Right lobe of liver (tissue), 6 donors: ENCODE measurements at regions not wholly inside any gene's neighbourhood (a gene's known extent, or its start where the extent isn't known, plus 50 kb on each side); places are given as distances from the start of the nearest gene placed in this dataset.

ENCODE experiments used
- ATAC-seq, 4 donors: fragments of 200-7000 bp; cut with Tn5 transposase; one replicate each; pipeline ENCODE4 v1.9.1; 2020; ENCODE audit warnings: mild to moderate bottlenecking in 4 of 4, moderate library complexity in 4 of 4
- DNase-seq, 3 donors: peaks; one replicate each; pipeline ENCODE4 v3.0.0-alpha.2; 2020
- H3K27ac ChIP-seq, 3 donors: fragments of 200-600 bp; one replicate each; pipeline ENCODE4 v1.8.0; 2022
- H3K27me3 ChIP-seq, 2 donors: fragments of 200-600 bp; one replicate each; pipeline ENCODE4 v1.8.0; 2022
- H3K36me3 ChIP-seq, 4 donors: fragments of 200-600 bp; sonication (generic) in 1 of 4; one replicate each; pipeline versions ENCODE4 v1.5.1 to v1.8.0; 2017 to 2022; ENCODE audit warnings: control low read depth in 1 of 4
- H3K4me1 ChIP-seq, 4 donors: fragments of 200-600 bp; sonication (generic) in 1 of 4; one replicate each; pipeline versions ENCODE4 v1.5.1 to v1.8.0; 2017 to 2022; ENCODE audit warnings: control low read depth in 1 of 4
- H3K4me3 ChIP-seq, 3 donors: fragments of 200-600 bp; one replicate each; pipeline ENCODE4 v1.8.0; 2022
- H3K9me3 ChIP-seq, 4 donors: fragments of 200-600 bp; sonication (generic) in 1 of 4; one replicate each; pipeline versions ENCODE4 v1.5.1 to v1.8.0; 2017 to 2022; ENCODE audit warnings: control low read depth in 1 of 4
- CTCF ChIP-seq, 4 donors: fragments of 200-600 bp in 3 of 4; fragments of 450-650 bp in 1 of 4; IDR thresholded peaks; one replicate each; pipeline versions ENCODE4 v1.5.1 to v1.8.0; 2016 to 2022; ENCODE audit warnings: antibody characterized with exemption in 4 of 4, mild to moderate bottlenecking in 2 of 4
- POLR2A ChIP-seq: fragments of 450-650 bp; IDR thresholded peaks from one replicate; pipeline ENCODE4 v1.6.1; 2017; ENCODE audit warnings: antibody characterized with exemption, mild to moderate bottlenecking
- WGBS: methylation state at CpG from one replicate; pipeline ENCODE4 v1.1.6; 2018; ENCODE audit warnings: low coverage, low lambda C conversion rate; ENCODE audit not compliant: insufficient coverage; ENCODE audit errors: missing lambda C conversion rate; 5-methylcytosine and 5-hydroxymethylcytosine counted together
- intact Hi-C, 2 donors: fragments of 100-400 bp; cut with DNase I; formaldehyde crosslinking; loops; one replicate each; pipeline versions ENCODE4 v1.11.2 to v1.14.1; 2022
- donor health status: DM: no; HTN: yes; CAD: no.
- donor health status: DM: no; HTN: no; CAD: no.
- donor health status: DM: no; HTN: no; CAD: no.
- donor health status: DM: no; HTN: yes; CAD: no.
- donor health status: DM: no; HTN: yes; CAD: no.

GRCh38 chrX:115363897-115364296, 74.4 kb downstream of the LUZP4 start:
- Histone ChIP-seq H3K36me3 (no peaks in the 10 kb centered on the region), H3K4me1 (no peaks in the 10 kb centered on the region), H3K27me3 (peaks cover 0 to 4% of the 10 kb centered on the region in 2 donors), H3K27ac (no peak overlapping the region), H3K4me3 (no peak overlapping the region), H3K9me3 (no peaks in the 10 kb centered on the region)
- no peak for TF ChIP-seq POLR2A
- no peak for TF ChIP-seq CTCF (IDR thresholded peaks at IDR 0.05)
- no peak for DNase-seq
- no peak for ATAC-seq
- WGBS, result 39% methylated on average over 2 of the region's 2 CpGs
- intact Hi-C loops, result no loop called here

DNA sequence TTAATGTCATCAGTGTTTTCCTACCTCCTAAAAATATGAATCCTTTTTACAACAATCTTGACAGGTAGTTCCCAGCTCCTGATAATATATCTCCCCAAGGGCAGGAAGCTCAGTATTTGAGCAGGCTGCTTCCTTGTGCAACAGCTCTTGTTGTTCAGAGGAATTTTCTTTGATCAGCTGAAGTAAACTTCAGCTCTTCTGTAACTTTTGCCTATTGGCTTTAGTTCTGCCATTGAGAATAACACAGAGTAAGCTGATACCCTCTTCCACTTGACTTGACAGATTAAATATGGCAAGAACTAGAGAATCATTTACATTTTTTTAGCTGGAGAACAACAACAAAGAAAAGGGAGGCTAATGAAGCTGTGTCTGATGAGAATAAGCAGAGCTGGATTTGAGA, 75.2 kb downstream of the LUZP4 start:
- no peak for DNase-seq
- intact Hi-C loops, result no loop called here
- no peak for TF ChIP-seq CTCF (IDR thresholded peaks at IDR 0.05)
- TF ChIP-seq POLR2A, result no peak

GRCh38 chrX:115366535-115366934, 77.0 kb downstream of the LUZP4 start:
- intact Hi-C loops, result no loop called here
- DNase-seq, result no peak
- Histone ChIP-seq H3K9me3 (no peaks in the 10 kb centered on the region), H3K27me3 (no peaks in the 10 kb centered on the region), H3K36me3 (no peaks in the 10 kb centered on the region), H3K4me1 (no peaks in the 10 kb centered on the region), H3K4me3 (no peak overlapping the region), H3K27ac (no peak overlapping the region)
- TF ChIP-seq CTCF (IDR thresholded peaks at IDR 0.05) (no peak), POLR2A (no peak)
- ATAC-seq, result no peak
- WGBS, result 0% methylated on average over 1 of the region's 1 CpG

More for the DNA sequence above, 75.2 kb downstream of the LUZP4 start:
- Histone ChIP-seq H3K4me1 (no peaks in the 10 kb centered on the region), H3K27ac (no peak overlapping the region), H3K4me3 (no peak overlapping the region), H3K36me3 (no peaks in the 10 kb centered on the region), H3K9me3 (no peaks in the 10 kb centered on the region), H3K27me3 (peaks cover 0 to under 1% of the 10 kb centered on the region in 2 donors)
- no peak for ATAC-seq

DNA sequence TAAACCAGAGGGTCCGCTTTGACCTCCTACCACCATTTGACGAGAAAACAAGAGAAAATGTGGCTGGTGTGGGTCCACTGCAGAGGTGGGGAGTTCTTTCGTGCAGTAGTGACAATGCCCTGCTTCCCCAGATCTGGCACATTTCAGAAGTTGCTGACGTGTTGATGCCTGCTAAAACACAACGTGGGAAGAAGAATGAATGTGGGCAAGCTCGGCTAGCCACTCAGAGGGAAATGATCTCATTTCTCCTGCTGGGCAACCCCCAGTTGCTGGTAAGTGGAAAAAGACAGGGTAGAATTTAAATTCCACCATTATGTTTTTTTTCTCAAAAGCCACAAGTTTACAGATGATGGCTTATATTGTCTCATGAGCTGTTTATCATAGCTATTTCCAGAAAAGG, 77.9 kb downstream of the LUZP4 start:
- 50% methylated on average over 4 of the region's 6 CpGs for WGBS
- DNase-seq (no peak), ATAC-seq (no peak)
- no peak overlapping the region for H3K27ac ChIP-seq
- H3K27me3 ChIP-seq, result no peaks in the 10 kb centered on the region
- H3K36me3 ChIP-seq, result no peaks in the 10 kb centered on the region
- no peaks in the 10 kb centered on the region for H3K4me1 ChIP-seq
- intact Hi-C loops, result no loop called here
- TF ChIP-seq POLR2A (no peak), CTCF (IDR thresholded peaks at IDR 0.05) (no peak)
- H3K4me3 ChIP-seq, result no peak overlapping the region
- no peaks in the 10 kb centered on the region for H3K9me3 ChIP-seq

GRCh38 chrX:115367951-115368350, 78.4 kb downstream of the LUZP4 start:
- no peaks in the 10 kb centered on the region for H3K36me3 ChIP-seq
- no peaks in the 10 kb centered on the region for H3K27me3 ChIP-seq
- WGBS, result 48% methylated on average over 2 of the region's 2 CpGs
- H3K4me3 ChIP-seq, result no peak overlapping the region
- H3K9me3 ChIP-seq, result no peaks in the 10 kb centered on the region
- DNase-seq (no peak), ATAC-seq (no peak)
- H3K27ac ChIP-seq, result no peak overlapping the region
- no peak for TF ChIP-seq POLR2A
- no peak for TF ChIP-seq CTCF (IDR thresholded peaks at IDR 0.05)
- no peaks in the 10 kb centered on the region for H3K4me1 ChIP-seq
- intact Hi-C loops, result no loop called here
